IPS DF 19.7 (cell line): ENCODE measurements at regions not wholly inside any gene's neighbourhood (a gene's known extent, or its start where the extent isn't known, plus 50 kb on each side); places are given as distances from the start of the nearest gene placed in this dataset.
"Not testable (repeated sequence)": the region's sequence is repeated elsewhere in the genome, so short reads cannot be mapped to it uniquely, and the experiment has no call there.

ENCODE experiments used
- DNase-seq: peaks from one replicate; pipeline ENCODE4 v3.0.0-alpha.2; 2013; ENCODE audit warnings: low read depth, low spot score

GRCh38 chr7:119572132-119572531 lies 700.8 kb upstream of the KCND2 start:
- DNase-seq, result no peak

DNA sequence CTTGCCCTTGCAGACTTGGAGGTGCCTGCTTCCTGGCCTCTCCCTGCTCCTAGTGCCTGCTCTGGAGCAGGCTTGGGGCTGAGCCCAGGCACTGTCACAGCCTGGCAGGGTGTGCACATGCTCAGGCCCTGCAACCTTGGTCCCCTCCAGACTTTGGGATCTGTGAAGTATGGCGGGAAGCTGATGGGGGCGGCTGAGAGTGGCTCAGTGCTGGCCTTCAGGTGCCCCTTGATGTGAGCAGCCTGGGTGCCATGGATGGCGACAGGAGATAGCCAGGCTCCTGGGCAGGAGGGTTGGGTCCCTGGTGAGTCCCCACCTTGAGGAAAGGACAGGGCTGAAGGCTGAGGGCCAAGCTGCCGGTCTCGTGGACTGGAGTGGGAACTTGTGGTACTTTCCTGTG lies 700.4 kb upstream of the KCND2 start:
- DNase-seq, result no peak

- no peak for DNase-seq
These were observed 694.9 kb upstream of the KCND2 start for GRCh38 chr7:119578116-119578515.

DNA sequence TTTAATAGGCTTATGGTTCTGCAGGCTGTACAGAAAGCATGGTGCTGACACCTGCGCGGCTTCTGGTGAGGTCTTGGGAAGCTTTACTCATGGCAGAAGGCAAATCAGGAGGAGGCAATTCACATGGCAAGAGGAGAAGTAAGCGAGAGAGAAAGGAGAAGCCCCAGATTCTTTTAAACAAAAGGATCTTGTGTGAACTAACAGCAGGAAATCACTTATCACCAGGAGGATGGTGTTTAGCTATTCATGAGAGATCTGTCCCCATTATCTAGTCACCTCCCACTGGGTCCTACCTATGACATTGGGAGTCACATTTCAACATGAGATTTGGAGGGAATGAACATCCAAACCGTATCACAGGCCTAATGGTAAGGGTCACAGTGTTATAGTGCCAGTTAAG lies 678.0 kb upstream of the KCND2 start:
- DNase-seq, result peak; percentile 78

DNA sequence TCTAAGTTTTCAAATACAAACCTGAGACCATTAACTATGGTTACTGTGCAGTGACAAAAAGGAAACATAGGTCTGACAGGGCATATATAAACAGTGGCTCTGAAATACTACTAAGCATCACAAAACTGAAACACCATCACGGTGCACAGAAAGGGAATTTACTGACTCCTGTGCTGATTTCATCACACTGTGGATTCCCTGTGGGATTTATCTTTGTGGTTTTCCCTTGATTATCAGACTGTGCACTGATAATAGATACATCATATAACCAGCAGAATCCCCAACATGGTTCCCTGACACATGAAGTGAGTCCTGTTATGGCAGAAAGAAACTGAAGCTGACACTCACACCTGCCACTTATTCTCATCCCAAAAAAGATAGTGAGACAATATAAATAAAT lies 676.3 kb upstream of the KCND2 start:
- DNase-seq, result no peak

DNA sequence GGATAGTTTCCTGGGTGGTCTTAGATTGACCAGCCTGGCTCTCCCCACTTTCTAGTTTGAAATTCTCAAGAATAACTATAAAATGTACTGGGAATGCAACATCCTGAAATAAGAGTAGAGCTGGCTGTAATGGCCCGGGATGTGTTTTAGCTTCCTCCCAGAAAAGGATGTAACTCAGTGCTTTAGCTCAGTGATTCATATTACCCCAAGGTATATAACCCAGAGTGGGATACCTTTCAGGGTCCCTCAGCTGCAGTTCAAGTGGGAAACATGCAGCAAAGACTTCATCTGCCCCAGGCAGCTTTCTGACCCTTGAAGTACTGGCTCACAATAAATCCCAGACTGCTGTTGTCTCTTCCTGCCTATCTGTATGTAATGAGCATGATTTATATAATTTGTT lies 666.7 kb upstream of the KCND2 start:
- DNase-seq, result no peak

DNA sequence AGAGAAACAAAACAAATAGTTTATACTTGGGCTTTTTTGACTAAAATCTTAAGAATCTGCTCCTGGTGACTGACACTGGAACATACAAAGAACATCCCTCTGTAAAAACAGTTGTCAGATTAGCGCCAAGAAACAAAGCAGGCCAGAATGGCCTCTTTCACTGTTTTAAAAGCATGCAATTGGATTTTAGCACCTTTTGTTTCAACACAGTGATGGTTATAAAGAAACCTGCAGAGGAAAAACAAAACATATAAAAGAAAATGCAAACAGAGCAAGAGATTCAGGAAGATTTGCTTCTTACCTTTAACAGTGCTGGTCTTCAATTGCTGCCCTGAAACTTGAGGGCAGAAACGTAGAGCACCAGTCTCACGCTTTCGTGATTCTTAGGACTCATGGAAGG lies 652.2 kb upstream of the KCND2 start:
- no peak for DNase-seq

- no peak for DNase-seq
These were observed 649.5 kb upstream of the KCND2 start for GRCh38 chr7:119623427-119623826.

GRCh38 chr7:119630406-119630969 lies 642.5 kb upstream of the KCND2 start:
- no peak for DNase-seq

DNA sequence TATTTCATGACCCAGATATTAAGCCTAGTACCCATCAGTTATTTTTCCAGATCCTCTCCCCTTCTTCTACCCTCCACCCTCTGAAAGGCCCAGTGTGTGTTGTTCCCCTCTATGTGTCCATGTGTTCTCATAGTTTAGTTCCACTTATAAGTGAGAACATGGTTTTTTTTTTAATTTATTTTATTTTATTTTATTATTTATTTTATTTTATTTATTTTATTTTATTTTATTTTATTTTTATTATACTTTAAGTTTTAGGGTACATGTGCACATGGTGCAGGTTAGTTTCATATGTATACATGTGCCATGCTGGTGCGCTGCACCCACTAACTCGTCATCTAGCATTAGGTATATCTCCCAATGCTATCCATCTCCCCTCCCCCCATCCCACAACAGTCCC lies 639.2 kb upstream of the KCND2 start:
- not testable (repeated sequence) for DNase-seq

- no peak for DNase-seq
These were observed 632.6 kb upstream of the KCND2 start for GRCh38 chr7:119640326-119640725.

GRCh38 chr7:119640861-119641260 lies 632.1 kb upstream of the KCND2 start:
- no peak for DNase-seq

GRCh38 chr7:119643558-119643957 lies 629.4 kb upstream of the KCND2 start:
- no peak for DNase-seq

DNA sequence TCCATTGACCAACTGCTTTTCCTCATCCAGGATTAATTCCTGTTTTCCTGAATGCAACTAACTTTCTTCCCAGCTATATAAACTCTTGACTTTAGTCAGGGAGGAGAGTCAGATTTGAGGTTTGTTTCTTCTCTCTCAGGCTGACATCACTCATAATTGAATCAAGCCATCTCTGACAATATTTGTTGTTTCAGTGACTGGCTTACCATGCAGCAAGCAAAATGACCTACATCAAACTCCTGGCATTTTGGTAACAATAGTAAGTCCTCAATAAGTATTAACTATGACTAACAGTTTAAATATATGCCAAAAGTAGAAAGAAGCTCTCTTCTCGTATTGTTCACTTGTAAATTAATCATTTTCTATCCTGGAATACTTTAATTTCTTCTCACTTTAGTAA lies 625.7 kb upstream of the KCND2 start:
- DNase-seq, result no peak

DNA sequence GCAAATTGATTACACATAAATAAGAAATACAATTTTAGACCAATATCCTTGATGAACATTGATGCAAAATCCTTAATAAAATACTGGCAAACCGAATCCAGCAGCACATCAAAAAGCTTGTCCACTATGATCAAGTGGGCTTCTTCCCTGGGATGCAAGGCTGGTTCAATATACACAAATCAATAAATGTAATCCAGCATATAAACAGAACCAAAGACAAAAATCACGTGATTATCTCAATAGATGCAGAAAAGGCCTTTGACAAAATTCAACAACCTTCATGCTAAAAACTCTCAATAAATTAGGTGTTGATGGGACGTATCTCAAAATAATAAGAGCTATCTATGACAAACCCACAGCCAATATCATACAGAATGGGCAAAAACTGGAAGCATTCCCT lies 624.2 kb upstream of the KCND2 start:
- not testable (repeated sequence) for DNase-seq

- no peak for DNase-seq
These were observed 612.9 kb upstream of the KCND2 start for GRCh38 chr7:119660080-119660479.

DNA sequence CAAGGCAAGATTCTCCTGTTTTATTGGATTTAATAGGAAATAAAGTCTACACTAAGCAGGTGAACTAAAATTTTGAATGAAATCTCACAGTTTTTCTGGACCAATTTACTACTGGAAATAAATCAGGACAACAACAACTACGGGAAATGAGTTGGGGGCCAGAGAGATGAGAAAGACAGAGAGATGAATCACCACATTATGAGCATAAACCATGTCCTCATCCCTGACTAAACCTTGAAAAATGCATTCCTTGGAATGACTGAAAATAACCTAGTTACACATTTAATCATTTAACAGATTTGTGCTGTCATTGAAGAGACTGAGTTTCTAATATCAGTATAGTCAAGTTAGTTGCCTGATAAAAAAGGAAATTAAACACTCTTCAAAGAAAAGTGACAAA lies 608.4 kb upstream of the KCND2 start:
- DNase-seq, result no peak

DNA sequence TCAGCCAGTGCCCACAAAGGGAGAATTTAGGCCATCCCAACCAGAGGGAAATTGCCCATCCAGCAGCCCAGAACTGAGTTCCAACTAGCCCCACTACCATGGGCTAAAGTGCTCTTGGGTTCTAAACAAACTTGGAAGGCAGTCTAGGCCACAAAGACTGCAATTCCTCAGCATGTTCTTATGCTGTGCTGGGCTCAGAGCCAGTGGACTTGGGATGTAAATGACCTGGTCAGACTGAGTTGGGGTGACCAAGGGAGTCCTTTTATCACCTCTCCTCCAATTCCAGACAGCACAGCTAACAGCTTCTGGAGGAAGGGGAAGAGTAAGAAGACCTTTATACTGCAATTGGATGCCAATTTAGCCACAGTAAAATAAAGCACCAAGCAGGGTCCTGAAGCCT lies 607.2 kb upstream of the KCND2 start:
- DNase-seq, result no peak

- DNase-seq, result no peak
These were observed 591.6 kb upstream of the KCND2 start for GRCh38 chr7:119681336-119681735.

- no peak for DNase-seq
These were observed 588.2 kb upstream of the KCND2 start for GRCh38 chr7:119684763-119685162.

GRCh38 chr7:119685906-119686305 lies 587.1 kb upstream of the KCND2 start:
- no peak for DNase-seq

GRCh38 chr7:119688831-119689230 lies 584.1 kb upstream of the KCND2 start:
- DNase-seq, result no peak

DNA sequence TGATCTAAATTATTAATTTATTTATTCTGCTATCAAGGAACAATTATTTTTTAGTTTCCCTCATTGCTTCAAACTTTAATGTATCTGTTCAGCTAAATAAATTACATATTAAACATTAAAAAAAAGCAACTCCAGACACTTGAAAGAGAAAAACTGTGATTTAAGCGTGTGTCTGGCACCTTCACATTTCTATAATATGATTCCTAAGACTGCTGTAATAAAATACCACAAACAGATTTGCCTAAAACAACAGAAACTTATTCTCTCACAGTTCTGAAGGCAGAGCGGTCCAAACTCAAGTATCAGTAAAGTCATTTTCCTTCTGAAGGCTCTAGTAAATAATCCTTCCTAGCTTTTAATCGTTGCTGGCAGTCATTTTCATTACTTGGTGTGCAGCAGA lies 580.4 kb upstream of the KCND2 start:
- no peak for DNase-seq

GRCh38 chr7:119694506-119694905 lies 578.5 kb upstream of the KCND2 start:
- no peak for DNase-seq
